Renal cortical epithelial cell (primary cell): ENCODE measurements at regions not wholly inside any gene's neighbourhood (a gene's known extent, or its start where the extent isn't known, plus 50 kb on each side); places are given as distances from the start of the nearest gene placed in this dataset.
"Not testable (repeated sequence)": the region's sequence is repeated elsewhere in the genome, so short reads cannot be mapped to it uniquely, and the experiment has no call there.

Experiments used
- DNase-seq: peaks from one replicate; pipeline ENCODE4 v3.0.0-alpha.2; 2011; ENCODE audit warnings: low read depth

DNA sequence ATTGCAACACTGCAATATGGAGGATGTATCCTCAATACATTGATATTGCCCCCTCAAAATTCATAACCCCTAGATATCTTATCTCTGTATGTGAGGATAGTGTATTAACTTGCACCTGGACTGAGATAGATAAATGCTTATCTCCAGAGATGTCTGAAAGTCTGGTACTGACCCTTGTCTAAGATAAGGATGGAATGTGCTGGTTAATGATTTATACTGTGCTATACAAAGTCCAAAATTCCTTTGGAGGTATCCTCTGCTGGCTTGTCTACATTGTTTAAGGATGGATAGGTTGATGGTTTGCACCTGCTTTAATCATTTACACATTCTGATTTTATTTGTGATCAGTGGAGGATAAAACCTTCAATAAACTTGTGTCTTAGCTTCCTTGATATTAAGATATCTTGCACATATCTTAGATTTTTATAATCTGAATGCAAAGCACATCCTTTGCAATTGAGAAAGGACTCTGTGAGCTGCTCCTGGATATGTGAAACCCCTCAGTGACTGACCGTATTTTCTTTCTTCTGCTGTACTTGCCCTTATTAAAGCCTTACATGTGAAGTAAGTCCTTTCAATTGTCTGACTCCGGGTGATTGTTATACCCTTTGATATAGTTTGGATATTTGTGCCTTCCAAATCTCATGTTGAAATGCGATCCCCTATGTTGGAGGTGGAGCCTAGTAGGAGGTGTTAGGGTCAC is 430.3 kb upstream of the MAOA start:
- peak; percentile 16 for DNase-seq

- DNase-seq, result no peak
Measured at GRCh38 chrX:43238461-43238945, 417.6 kb upstream of the MAOA start.

DNA sequence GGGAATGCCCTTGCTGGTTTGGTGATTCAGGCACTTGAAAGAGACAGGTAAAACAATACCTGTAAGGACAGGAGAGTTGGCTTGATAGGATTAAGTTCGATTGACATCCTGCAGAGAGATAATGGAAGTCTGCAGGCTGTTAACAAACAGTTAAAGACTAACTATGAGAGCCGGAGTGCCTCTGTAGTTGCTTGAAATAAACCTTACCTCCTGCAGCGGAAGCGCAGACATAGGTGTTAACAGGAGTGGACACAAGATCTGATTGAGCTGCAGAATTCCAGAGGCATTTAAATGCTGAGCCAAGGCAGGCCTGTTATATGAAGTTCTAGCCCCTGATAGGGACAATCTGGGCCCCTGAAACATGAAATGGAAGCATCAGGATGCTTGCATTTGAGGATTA is 416.7 kb upstream of the MAOA start:
- no peak for DNase-seq

GRCh38 chrX:43255596-43255995 is 400.5 kb upstream of the MAOA start:
- no peak for DNase-seq

DNA sequence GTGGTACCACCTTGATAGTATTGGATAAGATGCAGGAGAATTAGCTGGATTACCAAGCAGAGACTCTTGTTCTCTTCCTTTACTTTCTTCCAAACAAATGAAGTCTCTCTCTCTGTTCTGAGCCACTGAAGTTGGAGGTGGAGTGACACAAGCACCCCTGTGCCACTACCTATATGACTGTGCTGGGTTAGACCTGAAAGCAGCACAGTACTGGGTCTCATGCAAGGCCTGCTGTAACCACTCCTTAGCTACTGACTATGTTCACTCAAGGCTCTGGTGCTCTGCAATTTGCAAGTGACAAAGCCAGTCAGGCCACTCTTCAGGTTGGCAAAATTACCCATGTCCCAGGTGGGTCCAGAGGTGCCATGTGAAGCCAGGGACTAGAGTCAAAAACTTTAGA is 389.6 kb upstream of the MAOA start:
- no peak for DNase-seq

DNA sequence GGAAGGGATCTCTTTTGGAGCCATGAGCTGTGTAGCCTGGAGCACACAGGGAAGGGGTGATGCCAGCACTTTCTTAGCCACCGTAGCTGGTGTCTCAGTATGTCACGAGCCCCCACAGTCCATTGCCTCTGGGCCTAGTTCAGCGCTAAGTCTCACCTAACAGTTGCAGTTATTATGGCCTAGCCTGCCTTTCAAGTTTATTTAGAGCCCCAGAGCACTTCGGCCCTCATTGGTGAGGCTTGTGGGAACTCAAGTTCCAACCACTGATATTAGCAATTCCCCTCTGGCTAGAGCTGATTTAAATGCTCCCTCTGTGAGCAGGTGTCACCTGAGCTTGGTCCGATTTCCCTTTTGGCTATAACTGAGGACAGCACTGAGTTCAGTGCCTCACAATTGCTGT is 388.4 kb upstream of the MAOA start:
- DNase-seq, result no peak

DNA sequence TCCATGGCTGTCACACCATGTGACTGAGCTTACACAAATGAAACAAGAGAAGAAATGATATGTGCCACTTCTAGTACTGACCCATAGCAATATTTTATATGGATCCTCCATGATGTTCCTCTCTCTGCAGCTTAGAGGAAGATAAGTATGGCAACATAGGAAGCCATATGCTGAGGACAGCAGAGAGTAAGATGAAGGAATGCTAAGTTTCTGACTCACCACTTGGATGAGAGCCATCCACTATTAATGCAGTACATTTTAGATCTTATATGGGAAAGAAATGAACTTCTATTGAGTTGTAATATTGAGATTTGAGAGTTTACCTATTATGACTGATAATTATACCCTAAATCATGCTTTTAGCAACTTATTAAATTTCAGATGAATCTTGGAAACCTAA is 386.9 kb upstream of the MAOA start:
- DNase-seq, result peak; percentile 0

- DNase-seq, result no peak
Measured at GRCh38 chrX:43277879-43278278, 378.2 kb upstream of the MAOA start.

GRCh38 chrX:43278440-43278839 is 377.7 kb upstream of the MAOA start:
- DNase-seq, result no peak

- no peak for DNase-seq
Measured at GRCh38 chrX:43279341-43279808, 376.7 kb upstream of the MAOA start.

DNA sequence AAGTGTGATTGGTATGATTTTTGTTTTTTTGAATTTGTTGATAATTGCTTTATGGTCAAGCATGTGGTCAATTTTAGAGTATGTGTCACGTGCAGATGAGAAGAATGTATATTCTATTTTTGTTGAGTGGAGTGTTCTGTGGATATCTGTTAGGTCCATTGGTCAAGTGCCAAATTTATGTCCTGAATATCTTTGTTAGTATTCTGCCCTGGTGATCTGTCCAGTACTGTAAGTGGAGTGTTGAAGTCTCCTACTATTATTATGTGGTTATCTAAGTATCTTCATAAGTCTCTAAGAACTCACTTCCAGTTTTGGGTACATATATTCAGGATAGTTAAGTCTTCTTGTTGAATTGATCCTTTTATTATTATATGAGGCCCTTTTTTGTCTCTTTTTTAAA is 372.9 kb upstream of the MAOA start:
- DNase-seq, result no peak

- not testable (repeated sequence) for DNase-seq
Measured at GRCh38 chrX:43311625-43312024, 344.5 kb upstream of the MAOA start.

- no peak for DNase-seq
Measured at GRCh38 chrX:43313035-43313434, 343.1 kb upstream of the MAOA start.

- no peak for DNase-seq
Measured at GRCh38 chrX:43314525-43314924, 341.6 kb upstream of the MAOA start.

- DNase-seq, result no peak
Measured at GRCh38 chrX:43315622-43316021, 340.5 kb upstream of the MAOA start.

GRCh38 chrX:43316146-43316545 is 340.0 kb upstream of the MAOA start:
- no peak for DNase-seq

DNA sequence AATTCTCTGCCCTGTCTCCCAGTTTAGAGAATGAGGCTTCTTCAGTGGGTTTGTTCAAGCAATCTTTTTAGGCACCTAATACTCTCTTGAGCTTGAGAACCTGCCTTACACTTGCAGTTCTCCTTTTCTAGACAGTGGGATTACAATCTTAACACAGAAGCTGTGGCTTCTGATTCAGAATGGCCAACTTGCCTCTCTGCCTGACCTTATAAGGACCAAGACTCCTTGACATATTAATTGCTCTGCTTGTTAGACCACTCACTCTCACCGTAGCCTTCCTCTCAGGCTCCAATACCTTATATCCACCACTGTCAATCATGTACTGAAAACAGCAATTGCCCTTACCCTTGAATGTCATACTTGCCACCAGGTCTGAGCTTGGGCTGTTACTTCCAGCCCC is 338.7 kb upstream of the MAOA start:
- no peak for DNase-seq

GRCh38 chrX:43328358-43328946 is 327.6 kb upstream of the MAOA start:
- no peak for DNase-seq

GRCh38 chrX:43333543-43333942 is 322.6 kb upstream of the MAOA start:
- no peak for DNase-seq

- DNase-seq, result no peak
Measured at GRCh38 chrX:43345166-43345565, 310.9 kb upstream of the MAOA start.

DNA sequence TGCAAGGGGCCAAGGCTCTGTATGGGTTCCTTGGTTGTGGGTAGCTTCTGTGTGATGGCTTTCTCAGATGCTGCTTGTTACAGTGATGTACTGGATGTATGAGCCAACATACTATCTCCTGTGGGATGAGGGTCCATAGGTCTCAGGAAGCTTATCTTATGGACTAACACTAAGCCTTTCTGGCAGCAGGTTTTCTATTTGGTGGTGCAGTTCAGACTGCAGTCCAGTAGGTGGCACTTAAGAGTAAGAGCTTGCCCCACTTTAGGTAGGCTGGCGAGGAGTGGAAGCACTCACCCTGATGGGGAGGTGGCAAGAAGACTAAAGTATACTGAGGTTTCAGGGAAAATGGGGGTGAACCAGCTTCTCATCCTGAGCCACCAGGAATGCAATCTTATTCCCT is 306.7 kb upstream of the MAOA start:
- peak; percentile 29 for DNase-seq

GRCh38 chrX:43350935-43351334 is 305.2 kb upstream of the MAOA start:
- no peak for DNase-seq

GRCh38 chrX:43357741-43358140 is 298.4 kb upstream of the MAOA start:
- peak; percentile 0 for DNase-seq

DNA sequence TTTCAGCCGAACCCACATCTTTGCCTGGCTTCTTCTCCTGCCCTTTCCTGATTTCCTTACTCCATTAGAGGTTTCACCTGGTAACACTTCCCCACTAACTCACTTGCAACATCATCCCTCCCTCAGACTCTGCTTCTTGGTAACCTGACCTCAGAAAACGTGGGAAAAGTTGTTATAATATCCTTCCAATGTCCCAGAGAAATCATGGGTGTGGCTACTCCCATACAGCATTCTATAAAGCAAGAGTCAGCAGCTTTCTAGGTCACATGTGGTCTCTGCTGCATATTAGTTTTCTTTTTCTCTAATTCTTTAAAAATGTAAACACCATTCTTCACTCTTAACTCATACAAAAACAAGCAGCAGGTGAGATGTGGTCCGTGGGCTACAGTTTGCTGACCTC is 283.1 kb upstream of the MAOA start:
- DNase-seq, result peak; percentile 1
